PC-3 (cell line): ENCODE measurements at regions not wholly inside any gene's neighbourhood (a gene's known extent, or its start where the extent isn't known, plus 50 kb on each side); places are given as distances from the start of the nearest gene placed in this dataset.

Source experiments
- EZH2 ChIP-seq: fragments of 300-600 bp; sonication (generic); IDR thresholded peaks from one replicate; pipeline ENCODE4 v1.6.1; 2017; ENCODE audit warnings: antibody characterized with exemption, mild to moderate bottlenecking, low read length; ENCODE audit not compliant: unreplicated experiment
- EZH2phosphoT487 ChIP-seq: fragments of 300-600 bp; sonication (generic); IDR thresholded peaks from 2 replicates; pipeline ENCODE4 v1.6.1; 2018; ENCODE audit warnings: mild to moderate bottlenecking, antibody characterized with exemption, low read length, borderline replicate concordance
- TF ChIP-seq, protein P1 (sequence below): fragments of 300-600 bp; sonication (generic); conservative IDR thresholded peaks from 2 replicates; pipeline ENCODE4 v1.5.1; 2017; ENCODE audit warnings: antibody characterized with exemption, low read depth, mild to moderate bottlenecking, low read length

DNA sequence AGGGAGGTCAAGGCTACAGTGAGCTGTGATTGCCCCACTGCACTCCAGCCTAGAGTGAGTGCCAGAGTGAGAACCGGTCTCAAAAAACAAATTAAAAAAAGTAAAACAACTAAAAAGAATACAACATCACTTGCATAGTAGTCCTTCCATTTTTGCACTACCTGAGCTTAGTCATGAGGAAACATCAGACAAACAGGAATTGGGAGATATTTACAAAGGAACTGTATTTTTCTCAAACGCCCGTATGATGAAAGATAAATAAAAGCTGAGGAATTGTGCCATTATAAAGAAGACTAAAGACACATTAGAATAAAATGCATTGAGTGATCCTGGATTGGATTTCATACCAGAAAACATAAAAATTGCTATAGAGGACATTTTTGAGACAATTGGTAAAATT, 50.0 kb upstream of the ATP8B1 start:
- TF ChIP-seq, protein P1, sequence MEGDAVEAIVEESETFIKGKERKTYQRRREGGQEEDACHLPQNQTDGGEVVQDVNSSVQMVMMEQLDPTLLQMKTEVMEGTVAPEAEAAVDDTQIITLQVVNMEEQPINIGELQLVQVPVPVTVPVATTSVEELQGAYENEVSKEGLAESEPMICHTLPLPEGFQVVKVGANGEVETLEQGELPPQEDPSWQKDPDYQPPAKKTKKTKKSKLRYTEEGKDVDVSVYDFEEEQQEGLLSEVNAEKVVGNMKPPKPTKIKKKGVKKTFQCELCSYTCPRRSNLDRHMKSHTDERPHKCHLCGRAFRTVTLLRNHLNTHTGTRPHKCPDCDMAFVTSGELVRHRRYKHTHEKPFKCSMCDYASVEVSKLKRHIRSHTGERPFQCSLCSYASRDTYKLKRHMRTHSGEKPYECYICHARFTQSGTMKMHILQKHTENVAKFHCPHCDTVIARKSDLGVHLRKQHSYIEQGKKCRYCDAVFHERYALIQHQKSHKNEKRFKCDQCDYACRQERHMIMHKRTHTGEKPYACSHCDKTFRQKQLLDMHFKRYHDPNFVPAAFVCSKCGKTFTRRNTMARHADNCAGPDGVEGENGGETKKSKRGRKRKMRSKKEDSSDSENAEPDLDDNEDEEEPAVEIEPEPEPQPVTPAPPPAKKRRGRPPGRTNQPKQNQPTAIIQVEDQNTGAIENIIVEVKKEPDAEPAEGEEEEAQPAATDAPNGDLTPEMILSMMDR, result no peak
- TF ChIP-seq EZH2 (no peak), EZH2phosphoT487 (no peak)
